HG03378 (cell line): ENCODE measurements at regions not wholly inside any gene's neighbourhood (a gene's known extent, or its start where the extent isn't known, plus 50 kb on each side); places are given as distances from the start of the nearest gene placed in this dataset.

Experiments used
- ATAC-seq: cut with Tn5 transposase; IDR thresholded peaks from one replicate; pipeline ENCODE4 v1.9.1; 2021; ENCODE audit warnings: mild to moderate bottlenecking, moderate library complexity; ENCODE audit not compliant: unreplicated experiment

DNA sequence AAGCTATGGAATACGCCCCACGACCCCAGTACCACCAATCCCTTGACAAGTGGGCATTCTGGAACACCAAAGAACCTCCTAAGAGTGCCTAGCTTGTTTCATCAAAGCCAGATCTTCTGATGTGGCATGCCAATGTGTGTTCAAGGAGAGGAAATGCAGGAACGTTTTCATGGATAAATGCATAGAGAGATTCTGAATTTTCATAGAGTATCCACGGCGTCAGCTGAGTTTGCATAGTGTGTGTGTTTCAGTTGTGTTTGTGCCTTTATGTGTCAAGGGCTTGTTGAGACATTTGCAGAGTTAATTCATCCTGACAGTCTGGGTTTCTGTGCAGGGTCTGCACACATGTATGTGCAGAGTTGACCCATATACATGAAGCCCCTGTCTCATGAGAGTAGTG lies 172.7 kb upstream of the LRFN2 start:
- ATAC-seq: no peak

DNA sequence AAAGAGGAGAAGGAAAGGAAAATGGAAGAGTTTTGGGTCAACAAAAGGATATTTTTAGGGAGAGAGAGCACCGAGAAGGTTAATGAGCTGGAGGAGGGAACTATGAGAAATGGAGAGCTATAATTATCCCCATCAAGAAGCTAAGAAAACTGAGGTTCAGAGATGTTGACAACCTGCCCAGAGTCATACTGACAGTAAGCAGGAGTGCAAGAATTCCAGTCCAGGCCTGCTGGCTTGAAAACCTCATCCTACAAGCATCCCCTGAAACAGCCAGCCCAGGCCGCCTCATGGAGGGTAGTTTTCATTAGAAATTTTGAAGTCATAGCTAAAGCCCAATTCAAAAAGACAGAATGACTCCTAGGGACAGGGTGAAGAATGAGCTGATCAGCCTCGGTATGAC lies 172.1 kb upstream of the LRFN2 start:
- ATAC-seq: no peak

DNA sequence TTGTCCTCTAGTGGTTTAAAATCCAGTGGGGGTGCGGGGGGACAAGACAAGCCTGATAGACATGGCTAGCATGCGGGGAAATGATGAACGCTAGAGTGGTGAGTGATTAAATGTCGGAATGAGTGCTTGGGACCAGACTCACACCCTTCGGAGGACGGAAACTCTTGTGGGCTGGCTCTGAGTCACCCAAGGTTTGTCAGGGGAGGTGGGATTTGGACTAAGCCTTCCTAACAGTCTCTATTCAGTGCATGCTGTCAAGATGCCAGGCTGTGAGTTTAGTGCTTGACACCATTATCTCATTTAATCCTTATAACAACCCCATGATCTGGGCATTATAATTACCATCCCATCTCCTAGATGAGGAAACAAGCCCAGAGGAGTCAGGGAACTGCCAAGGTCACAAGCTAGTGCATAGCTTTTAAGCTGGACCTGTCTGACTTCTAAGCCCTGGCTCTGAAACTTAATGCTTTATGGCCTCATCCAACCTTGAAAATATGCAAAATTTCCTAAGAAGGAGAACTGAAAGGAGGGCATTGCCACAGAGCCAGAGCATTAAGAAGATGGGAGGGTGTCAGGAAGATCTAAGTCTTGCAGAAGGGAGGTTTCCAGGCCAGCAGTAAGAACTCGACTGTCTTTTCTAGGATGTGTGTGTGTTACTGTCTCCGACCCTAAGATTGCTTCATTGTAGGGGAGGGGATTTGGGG lies 168.7 kb upstream of the LRFN2 start:
- ATAC-seq: no peak

DNA sequence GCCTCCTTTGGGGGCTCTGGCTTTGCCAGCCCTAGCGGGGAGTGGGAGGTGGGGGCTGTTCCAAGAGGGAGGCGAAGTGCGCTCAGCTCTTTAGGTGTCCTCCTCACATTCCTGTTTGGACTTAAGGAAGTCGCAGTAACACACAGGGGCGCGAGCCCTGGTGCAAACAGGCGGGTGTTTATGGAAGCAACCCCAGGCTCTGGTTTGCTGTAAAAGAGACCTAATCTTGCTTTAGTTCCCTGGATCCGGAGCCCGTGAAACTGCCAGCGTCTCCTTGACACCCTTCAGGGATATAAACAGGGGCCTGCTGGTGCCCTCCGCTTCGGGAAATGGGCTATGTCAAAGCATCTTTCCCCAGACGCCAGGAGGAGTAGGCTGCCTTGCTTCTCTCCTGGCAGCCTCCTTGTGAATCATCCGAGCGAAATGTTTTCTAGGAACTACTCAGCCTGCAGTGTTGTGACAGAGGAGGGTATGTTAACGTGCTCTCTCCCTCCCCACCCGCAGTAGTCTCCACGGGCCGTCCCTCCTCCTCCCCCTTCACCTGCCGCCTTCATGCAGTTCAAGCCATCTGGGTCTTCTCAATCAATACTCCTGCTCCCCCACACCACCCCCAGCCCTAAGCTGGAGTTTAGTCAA lies 168.0 kb upstream of the LRFN2 start:
- ATAC-seq: no peak

DNA sequence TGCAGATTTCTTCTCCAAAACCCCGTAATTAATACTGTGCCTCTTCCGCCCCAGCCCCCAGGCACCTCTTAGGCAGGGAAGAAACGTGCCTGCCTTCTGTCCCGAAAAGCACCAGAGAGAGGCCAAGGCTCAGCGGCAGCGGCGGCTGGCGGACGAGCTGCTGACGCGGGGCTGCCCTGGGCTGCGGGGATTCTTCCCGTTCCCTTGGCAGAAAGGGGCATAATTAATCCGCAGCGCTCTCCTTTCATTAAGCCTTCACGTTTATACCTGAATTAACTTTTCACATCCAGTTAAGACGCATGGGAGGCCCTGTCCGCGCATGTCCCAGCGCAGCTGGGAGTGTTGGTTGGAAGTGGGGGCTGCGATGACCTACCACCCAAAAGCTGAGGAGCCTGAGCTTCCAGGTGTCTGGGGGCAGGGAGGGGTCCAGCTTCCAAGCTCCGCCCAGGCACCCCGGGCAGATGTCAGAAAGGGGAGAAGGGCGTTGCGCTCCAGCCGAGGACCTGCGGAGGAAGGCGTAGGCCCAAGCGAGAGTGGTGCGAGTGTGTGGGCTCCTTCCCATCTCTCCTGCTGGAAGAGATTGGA lies 167.4 kb upstream of the LRFN2 start:
- no peak for ATAC-seq

DNA sequence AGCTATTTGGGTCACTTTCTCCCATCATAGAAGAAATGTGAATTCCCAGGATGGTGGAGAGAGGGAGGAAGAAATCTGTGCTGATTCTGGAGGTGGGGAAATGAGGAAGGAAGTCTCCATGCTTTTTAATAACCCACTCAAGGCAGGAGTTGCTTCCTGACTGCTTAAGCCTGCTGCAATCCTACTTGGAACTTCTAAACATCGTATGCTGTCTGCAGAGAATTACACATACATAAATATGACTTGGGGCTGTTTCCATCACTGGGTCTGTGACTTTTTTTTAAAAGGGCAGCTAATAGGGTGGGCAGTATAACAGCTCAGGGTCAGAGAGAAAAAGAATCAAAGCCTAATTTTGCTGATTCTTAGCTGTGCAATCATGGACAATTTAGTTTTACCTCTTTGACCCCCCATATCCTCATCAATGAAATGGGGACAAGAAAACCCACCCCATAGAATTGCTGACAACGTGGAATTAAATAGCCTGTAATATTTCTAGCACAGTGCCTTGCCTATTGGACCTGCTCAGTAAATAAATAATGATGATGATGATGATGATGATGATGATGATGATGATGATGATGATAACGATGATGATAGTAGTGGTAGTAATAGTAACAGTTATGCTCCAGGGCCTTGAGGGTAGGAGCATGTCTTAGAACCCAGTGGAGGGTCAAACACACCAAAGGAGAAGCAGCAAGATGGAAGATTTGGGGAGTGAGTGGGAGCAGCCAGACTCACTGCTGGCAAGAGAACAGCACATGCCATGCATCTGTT lies 166.7 kb upstream of the LRFN2 start:
- no peak for ATAC-seq

DNA sequence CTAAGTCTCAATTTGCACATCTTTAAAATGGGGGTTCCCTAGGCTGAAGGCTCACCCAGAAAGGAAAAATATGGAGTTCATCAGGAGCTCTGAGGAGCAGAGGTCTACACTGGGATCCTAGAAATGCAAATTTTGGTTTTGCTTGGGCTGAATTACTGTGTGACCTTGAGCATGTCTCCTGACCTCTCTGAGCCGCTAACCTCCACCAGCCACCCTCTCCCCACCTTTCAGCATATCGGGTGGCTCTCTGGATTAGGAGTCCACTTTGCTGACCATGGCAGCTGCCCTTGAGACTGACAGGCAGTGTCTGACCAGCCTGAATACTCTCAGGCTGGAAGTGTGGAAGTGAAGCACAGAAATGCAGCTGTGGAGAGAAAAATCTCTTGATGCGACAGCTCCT lies 165.9 kb upstream of the LRFN2 start:
- no peak for ATAC-seq

DNA sequence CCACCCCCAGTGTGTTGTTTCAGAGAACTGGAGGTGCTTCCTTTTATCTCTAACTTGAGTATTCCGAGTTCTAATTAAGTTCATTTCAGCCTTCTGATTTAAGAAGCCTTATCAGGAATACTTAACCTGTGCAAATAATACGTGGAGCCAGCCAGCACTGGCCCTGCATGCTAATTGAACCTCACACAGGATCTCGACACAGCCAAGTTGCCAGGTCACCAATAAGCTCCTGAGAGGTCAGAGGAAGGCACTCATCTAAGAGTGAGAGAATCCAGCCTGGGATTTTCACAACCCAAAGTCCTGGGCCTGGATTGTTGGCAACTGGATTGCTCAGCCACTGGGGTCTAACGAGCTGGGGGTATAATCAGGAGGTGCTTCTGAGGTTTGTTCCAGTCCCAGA lies 157.7 kb upstream of the LRFN2 start:
- ATAC-seq: no peak

DNA sequence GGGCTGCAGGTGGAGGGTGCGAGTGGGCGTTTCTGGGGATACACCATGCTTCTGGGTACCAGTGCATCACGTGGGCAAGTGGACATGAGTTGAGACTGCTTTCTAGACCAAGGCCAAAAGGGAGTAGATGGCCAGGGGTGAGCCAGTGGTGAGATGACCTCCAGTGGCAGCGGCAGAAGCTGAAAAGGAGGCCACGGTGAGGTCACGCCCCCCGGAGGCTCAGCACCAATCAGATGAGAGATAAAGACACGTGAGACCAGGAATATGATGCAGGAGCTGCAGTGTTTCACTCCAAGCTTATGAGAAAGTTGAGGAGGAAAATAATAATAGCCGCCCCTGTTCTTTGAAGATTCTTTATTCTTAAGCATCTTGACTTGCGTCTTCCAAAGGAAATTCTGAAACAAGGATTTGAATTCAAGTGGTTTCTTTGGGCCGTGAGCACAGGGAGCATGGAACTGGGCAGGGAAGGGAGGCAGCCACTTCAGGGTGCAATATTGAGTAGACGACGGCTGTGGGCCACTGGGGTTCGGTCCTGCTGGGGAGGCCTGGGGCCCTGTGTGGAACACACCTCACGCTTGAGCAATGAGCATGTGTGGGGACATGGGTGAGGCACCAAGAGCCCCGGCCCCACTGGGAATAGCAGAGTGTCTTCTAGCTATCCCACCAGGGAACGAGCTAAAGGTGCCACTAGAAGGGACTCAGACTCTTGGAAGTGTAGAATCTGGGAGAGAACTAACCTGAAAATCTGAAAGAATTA lies 156.7 kb upstream of the LRFN2 start:
- no peak for ATAC-seq

DNA sequence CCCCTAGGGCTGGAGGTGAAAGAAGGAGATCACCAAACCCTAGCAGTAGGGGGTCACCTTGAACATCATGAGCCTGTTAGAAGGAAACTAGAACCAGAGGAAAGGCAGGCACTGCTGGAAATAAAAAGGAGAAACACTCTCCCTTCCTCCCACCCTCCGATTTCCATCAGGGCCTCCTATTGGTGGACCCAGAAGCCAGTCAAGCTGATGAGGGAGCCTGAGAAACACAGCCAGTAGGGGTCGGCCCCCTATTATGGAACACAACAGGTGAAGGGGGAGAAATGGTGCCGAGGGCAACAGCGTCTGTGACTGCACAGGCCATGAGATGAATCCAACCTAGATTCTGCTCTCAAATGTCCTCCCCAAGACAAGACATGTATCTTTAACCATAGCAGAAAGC lies 156.1 kb upstream of the LRFN2 start:
- ATAC-seq: no peak

DNA sequence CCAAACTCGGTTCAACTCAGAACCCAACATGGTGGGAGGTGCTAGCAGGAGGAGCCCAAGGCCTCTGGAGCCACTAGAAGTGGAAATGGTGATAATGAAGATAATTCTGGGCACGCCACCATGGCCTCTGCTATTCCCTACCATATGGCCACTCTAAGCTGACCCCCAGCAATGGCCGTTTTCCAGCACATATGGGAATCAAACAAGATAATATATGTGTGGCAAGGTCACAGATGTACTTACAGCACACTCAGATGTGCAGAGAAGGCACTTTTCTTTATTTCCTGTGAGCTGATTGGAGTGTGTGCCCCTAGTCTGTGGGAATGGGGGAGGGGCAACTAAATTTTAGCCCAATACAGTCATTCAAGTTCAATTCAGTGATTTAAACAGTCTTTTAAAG lies 153.4 kb upstream of the LRFN2 start:
- ATAC-seq: no peak

DNA sequence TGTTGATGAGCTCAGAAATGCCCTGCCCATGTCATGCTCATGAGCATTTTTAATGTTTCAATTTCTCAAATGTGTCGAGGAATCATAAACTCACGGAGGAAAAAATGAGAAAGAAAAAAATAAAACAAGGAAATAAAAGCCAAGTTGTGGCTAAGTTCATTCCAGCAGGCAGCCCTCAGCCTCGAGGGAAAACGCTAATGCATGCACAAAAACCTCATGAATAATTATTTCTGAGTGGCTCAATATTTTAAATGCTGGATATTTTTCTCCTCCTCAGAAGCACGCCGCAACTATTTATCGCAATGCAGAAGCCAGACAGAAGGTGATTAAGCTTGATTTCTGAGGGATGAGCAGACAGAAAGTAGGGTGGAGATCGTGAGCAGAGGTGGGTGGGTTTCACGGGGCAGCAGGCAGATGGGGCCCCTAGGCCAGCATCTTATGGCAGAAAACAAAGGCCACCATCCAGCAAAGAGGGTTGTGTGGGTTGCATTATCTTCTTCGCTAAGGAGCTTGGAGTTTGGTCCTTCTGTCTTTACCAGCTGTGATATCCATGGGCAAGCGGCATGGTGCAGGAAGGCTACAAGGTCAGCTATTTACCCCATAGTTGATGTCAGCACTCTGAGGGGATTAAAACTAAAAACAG lies 151.5 kb upstream of the LRFN2 start:
- ATAC-seq: no peak

DNA sequence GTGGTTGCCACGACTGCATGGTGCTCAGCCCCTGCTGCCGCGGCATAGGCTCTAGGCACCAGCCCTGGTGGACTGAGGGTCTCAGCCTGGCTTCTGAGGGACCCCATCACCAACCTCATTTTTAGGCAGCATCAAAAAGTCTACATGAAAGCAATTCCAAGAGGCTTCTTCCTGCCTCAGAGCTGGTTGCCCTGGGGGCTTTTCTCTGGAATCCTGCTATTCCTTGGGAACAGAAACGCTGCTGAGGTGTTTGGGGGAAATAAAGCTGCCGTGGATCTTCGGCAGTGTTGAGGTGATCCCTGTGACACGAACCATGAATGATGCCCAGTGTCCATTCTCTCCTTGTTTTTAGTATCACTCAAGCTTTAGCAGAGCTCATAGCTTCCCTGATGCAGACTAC lies 148.4 kb upstream of the LRFN2 start:
- ATAC-seq: no peak

DNA sequence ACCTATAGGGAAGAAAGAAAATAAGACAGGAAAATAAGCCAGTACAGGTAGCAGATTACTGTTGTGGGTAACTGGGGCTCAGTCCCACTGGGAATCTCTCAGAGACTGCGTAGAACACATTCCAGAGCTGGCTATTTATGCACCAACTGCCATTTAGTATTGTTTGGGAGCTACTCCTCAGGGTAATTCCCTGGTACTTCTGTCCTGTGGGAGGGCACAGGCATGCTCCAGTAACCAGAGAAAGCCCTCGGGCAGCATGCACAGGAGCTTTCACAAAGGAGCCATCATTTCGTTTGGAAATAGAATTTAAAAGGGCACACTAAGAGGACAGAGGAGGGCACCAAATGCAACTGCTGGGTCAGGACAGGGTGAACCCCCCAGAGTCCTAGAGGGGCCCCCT lies 148.0 kb upstream of the LRFN2 start:
- ATAC-seq: no peak

DNA sequence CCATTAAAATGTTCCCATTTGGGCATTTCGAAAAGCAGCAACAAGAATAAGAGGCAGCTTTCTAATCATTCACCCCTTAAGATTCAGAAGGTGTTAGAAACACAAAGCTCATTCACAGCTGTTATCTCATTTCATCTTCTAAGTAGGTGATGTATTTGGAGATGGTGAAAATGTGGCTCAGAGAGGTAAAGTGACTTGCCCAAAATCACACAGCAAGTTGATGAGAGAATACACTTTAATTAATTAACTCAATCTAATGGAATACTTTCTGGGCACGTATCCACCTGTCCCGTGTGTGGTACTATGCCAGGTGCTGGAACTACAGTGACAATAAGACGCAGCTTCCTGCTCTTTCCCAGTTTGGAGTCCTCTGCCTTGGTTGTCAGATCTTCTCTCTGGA lies 147.4 kb upstream of the LRFN2 start:
- ATAC-seq: no peak

DNA sequence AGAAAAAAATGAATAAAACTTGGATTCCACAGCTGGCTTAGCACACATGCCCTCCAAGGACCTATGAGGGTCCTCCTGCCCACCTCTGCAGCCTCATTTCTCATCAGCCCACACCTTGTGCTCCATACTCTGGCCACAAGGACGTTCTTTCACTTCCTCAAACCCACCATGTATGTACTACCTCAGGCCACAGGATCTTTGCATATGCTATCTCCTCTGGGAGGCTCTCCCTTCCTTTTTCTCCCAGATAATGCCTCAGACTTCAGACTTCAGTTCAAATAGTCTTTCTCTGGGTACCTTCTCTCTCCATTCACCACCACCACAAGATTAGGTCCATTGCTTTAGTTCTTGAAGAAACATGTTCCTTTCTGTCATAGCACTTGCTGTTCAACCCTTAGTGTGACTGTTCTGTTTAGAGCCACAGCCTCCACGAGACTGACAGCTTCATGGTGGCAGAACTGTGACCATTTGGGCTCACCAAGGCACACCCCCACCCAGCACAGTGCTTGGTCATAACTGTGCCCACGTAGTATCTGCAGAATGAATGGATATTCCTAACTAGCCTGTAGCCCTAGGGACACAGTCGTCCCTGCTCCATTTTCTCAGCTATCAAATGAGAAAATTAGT lies 146.7 kb upstream of the LRFN2 start:
- no peak for ATAC-seq

DNA sequence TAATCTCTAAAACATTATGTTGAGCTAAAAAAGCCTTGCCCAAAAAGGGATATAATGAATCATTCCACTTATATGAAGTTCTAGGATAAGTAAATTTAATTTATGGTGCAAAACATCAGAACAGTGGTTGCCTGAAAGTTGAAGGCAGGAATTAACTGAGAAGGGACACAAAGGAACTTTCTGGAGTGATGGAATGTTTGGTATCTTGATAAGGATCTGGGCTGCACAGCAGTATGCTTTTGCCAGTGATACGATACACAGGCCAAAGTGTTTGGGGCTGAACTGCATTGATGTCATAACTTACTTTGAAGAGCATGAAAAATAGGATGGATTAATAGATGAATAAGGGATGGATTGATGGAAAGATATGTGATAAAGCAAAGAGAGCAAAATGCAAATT lies 146.1 kb upstream of the LRFN2 start:
- ATAC-seq: no peak

DNA sequence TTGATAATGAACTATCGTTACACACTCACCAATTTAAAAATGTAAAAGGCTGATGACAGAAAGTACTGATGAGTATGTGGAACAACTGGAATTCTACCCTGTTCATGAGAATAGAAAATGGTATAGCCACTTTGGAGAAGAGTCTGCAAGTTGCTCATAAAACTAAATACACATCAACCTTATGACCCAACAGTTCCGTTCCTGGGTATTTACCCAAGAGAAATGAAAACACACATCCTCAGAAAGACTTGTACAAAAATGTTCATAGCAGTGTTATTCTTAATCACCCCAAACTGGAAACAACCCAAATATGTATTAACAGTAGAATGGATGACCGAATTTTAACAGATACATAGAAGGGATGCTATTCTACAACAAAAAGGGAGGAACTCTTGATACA lies 145.7 kb upstream of the LRFN2 start:
- no peak for ATAC-seq

DNA sequence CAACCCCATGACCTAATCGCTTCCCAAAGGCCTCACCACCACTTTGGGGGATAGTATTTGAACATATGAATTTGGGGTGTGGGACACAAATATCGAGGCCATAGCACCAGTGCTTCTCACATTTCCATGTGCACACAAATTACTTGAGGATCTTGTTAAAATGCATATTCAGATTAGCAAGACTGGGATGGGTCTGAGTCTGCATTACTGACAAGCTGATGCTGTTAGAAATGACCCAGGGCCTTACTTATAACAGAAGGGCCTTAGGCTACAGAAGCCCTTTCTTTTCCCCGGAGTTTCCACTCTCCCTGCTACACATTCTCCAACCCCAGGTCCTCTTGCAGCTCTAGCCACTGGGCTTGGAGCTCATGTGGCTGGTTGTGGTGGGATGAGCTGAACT lies 141.5 kb upstream of the LRFN2 start:
- ATAC-seq: no peak

DNA sequence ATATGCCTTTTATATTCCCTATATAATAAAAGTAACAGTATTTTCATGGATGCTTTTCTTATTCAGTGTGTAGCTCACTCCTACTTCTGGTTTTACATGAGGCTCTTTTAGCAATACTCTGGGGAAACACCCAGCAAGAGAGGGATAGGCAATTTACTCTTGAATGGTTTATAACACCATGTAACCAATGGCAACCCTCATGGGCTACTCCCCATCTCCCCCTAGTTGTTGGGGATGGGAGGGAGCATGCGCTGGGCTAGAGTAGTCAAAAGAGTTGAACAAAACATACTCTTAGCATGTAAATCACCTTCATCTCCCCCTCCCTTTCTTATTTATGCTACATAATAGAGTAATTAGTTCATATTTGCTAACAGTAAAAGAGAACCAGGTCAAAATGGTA lies 140.1 kb upstream of the LRFN2 start:
- no peak for ATAC-seq
